ENCODE measurements at regions not wholly inside any gene's neighbourhood (a gene's known extent, or its start where the extent isn't known, plus 50 kb on each side); places are given as distances from the start of the nearest gene placed in this dataset.
"Not testable (repeated sequence)": the region's sequence is repeated elsewhere in the genome, so short reads cannot be mapped to it uniquely, and the experiment has no call there.

GRCh38 chr3:35473956-35474355, 165.4 kb upstream of the ARPP21 start:
- Mint-ChIP-seq H3K27ac (no peak overlapping the region), H3K36me3 (ENCODE audit: low read depth) (no peaks in the 10 kb centered on the region), H3K4me1 (ENCODE audit: low read depth) (no peaks in the 10 kb centered on the region), H3K27me3 (ENCODE audit: insufficient read depth) (no peaks in the 10 kb centered on the region), H3K4me3 (no peak overlapping the region), H3K9me3 (peaks cover 36% of the 10 kb centered on the region)
- TF ChIP-seq CTCF (IDR thresholded peaks at IDR 0.05), result no peak
- no peak for DNase-seq

GRCh38 chr3:35482566-35482965, 156.8 kb upstream of the ARPP21 start:
- not testable (repeated sequence) for H3K4me3 Mint-ChIP-seq; H3K4me1 Mint-ChIP-seq (ENCODE audit: low read depth); H3K36me3 Mint-ChIP-seq (ENCODE audit: low read depth); H3K27me3 Mint-ChIP-seq (ENCODE audit: insufficient read depth); DNase-seq; H3K27ac Mint-ChIP-seq
- peaks cover 50% of the 10 kb centered on the region for H3K9me3 Mint-ChIP-seq

- Mint-ChIP-seq H3K27ac (no peak overlapping the region), H3K4me1 (ENCODE audit: low read depth) (no peaks in the 10 kb centered on the region), H3K27me3 (ENCODE audit: insufficient read depth) (no peaks in the 10 kb centered on the region; the same call in 1 of the 2 replicates), H3K36me3 (ENCODE audit: low read depth) (no peaks in the 10 kb centered on the region), H3K9me3 (peaks cover 49% of the 10 kb centered on the region), H3K4me3 (no peak overlapping the region)
- no peak for DNase-seq
- no peak for TF ChIP-seq CTCF (IDR thresholded peaks at IDR 0.05)
These were observed 156.2 kb upstream of the ARPP21 start for GRCh38 chr3:35483131-35483530.

- no peaks in the 10 kb centered on the region for H3K4me1 Mint-ChIP-seq (ENCODE audit: low read depth)
- H3K4me3 Mint-ChIP-seq, result no peak overlapping the region
- no peaks in the 10 kb centered on the region for H3K36me3 Mint-ChIP-seq (ENCODE audit: low read depth)
- TF ChIP-seq CTCF (IDR thresholded peaks at IDR 0.05), result no peak
- no peaks in the 10 kb centered on the region; the same call in 1 of the 2 replicates for H3K27me3 Mint-ChIP-seq (ENCODE audit: insufficient read depth)
- H3K27ac Mint-ChIP-seq, result no peak overlapping the region
- H3K9me3 Mint-ChIP-seq, result peaks cover 50% of the 10 kb centered on the region
- no peak for DNase-seq
These were observed 154.3 kb upstream of the ARPP21 start for GRCh38 chr3:35484929-35485530.

- H3K27me3 Mint-ChIP-seq (ENCODE audit: insufficient read depth), result no peaks in the 10 kb centered on the region; the same call in 1 of the 2 replicates
- TF ChIP-seq CTCF (IDR thresholded peaks at IDR 0.05), result no peak
- no peak overlapping the region for H3K27ac Mint-ChIP-seq
These were observed 153.0 kb upstream of the ARPP21 start for GRCh38 chr3:35486295-35486694.

GRCh38 chr3:35487376-35487775, 151.9 kb upstream of the ARPP21 start:
- Mint-ChIP-seq H3K9me3 (peaks cover 45% of the 10 kb centered on the region), H3K27ac (no peak overlapping the region), H3K4me1 (ENCODE audit: low read depth) (no peaks in the 10 kb centered on the region), H3K36me3 (ENCODE audit: low read depth) (no peaks in the 10 kb centered on the region), H3K27me3 (ENCODE audit: insufficient read depth) (no peaks in the 10 kb centered on the region), H3K4me3 (no peak overlapping the region)
- no peak for DNase-seq
- no peak for TF ChIP-seq CTCF (IDR thresholded peaks at IDR 0.05)

More at GRCh38 chr3:35486295-35486694, 153.0 kb upstream of the ARPP21 start:
- no peak overlapping the region for H3K4me3 Mint-ChIP-seq
- H3K4me1 Mint-ChIP-seq (ENCODE audit: low read depth), result no peaks in the 10 kb centered on the region
- no peaks in the 10 kb centered on the region for H3K36me3 Mint-ChIP-seq (ENCODE audit: low read depth)
- DNase-seq, result no peak
- peaks cover 47% of the 10 kb centered on the region for H3K9me3 Mint-ChIP-seq
